OCI-LY1 (cell line): ENCODE measurements at regions not wholly inside any gene's neighbourhood (a gene's known extent, or its start where the extent isn't known, plus 50 kb on each side); places are given as distances from the start of the nearest gene placed in this dataset.

Experiments used
- EZH2 ChIP-seq: fragments of 200-600 bp; sonication (generic), shearing (Covaris generic); IDR thresholded peaks from 2 replicates; pipeline ENCODE4 v1.8.0; 2017; ENCODE audit warnings: borderline replicate concordance, mixed run types, mild to moderate bottlenecking, antibody characterized with exemption, low read length, moderate library complexity, mixed read lengths
- TF ChIP-seq, protein P1 (sequence below): fragments of 200-600 bp; sonication (generic), shearing (Covaris generic); IDR thresholded peaks from 2 replicates; pipeline ENCODE4 v1.5.1; 2017; ENCODE audit warnings: mild to moderate bottlenecking, antibody characterized with exemption, low read length, moderate library complexity, mixed read lengths

DNA sequence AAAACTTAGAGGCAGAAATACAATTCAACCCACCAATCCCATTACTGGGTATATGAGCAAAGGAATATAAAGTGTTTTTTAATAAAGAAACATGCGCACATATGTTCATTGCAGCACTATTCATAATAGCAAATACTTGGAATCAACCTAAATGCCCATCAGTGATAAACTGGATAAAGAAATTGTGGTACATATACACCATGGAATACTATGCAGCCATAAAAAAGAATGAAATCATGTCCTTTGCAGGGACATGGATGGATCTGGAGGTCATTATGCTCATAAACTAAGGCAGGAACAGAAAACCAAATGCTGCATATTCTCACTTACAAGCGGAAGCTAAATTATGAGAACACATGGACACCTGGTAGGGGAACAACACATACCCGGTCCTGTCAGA lies 807.7 kb upstream of the INTU start:
- no peak for TF ChIP-seq EZH2
- TF ChIP-seq, protein P1, sequence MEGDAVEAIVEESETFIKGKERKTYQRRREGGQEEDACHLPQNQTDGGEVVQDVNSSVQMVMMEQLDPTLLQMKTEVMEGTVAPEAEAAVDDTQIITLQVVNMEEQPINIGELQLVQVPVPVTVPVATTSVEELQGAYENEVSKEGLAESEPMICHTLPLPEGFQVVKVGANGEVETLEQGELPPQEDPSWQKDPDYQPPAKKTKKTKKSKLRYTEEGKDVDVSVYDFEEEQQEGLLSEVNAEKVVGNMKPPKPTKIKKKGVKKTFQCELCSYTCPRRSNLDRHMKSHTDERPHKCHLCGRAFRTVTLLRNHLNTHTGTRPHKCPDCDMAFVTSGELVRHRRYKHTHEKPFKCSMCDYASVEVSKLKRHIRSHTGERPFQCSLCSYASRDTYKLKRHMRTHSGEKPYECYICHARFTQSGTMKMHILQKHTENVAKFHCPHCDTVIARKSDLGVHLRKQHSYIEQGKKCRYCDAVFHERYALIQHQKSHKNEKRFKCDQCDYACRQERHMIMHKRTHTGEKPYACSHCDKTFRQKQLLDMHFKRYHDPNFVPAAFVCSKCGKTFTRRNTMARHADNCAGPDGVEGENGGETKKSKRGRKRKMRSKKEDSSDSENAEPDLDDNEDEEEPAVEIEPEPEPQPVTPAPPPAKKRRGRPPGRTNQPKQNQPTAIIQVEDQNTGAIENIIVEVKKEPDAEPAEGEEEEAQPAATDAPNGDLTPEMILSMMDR: no peak
